ENCODE measurements at regions not wholly inside any gene's neighbourhood (a gene's known extent, or its start where the extent isn't known, plus 50 kb on each side); places are given as distances from the start of the nearest gene placed in this dataset.

DNA sequence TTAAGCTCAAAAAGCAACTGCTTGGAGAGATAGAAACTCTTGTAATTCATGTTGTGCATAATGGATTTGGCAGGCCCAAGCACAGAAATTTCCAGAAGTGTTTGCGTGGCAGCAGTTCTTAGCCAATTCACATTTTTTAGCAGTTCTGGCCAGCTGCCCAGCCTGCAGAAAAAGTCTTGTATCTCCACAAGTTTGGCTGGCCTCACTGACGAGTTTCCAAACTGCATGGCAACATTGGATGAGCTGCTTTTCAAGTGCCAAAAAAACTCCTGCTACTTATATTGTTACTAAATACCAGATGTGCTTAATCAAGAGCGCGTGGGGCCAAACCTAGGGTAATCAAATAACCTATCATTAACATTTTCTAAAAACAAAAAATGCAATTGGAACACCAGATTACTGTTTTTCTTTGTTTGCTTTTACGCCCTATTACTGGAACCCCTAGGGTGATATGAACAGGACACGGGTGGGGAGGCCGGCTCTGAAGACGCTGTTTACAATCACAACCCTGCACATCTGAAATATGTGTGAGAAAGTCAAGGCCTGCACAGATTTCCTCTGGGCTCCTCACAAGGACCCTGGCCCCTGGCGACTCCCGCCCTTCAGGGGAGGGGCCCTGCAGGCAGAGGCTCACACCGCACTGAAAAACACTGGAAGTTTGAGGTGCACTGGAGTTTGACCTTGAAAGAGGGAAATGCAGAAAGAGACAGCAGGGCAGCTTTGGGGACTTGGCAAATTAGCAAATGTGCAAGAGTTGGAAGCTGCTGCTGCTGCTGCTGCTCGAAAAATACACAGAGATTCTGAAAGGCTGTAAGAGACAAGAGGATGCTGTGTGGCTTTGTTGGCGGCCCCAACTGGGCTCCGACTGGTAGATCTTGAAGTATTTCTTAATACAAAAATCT is 55.2 kb upstream of the TARBP1 start:
- Histone ChIP-seq H3K4me3 (ENCODE audit: insufficient read depth, low read depth, low read length) (no peak overlapping the region), H2BK5ac (ENCODE audit: low read depth, low read length, poor library complexity, severe bottlenecking) (peak overlapping the region; percentile 92), H2BK120ac (ENCODE audit: low read depth, low read length) (peak overlapping the region; percentile 95), H2BK20ac (ENCODE audit: low read depth, low read length) (peak overlapping the region; percentile 65), H3K9me3 (ENCODE audit: control insufficient read depth, insufficient read depth, low read length) (no peaks in the 10 kb centered on the region), H2AK9ac (replicated peaks; ENCODE audit: low read depth, low read length, poor library complexity) (no peak overlapping the region), H2AK5ac (ENCODE audit: low read depth, low read length) (no peak overlapping the region), H3K14ac (replicated peaks; ENCODE audit: low read depth, low read length) (peak overlapping the region; percentile 73; the same call in 1 of the 2 replicates), H3K27ac (ENCODE audit: insufficient read depth, low read length) (peak overlapping the region; percentile 74), H2AFZ (replicated peaks; ENCODE audit: low read length, poor library complexity) (peak overlapping the region; percentile 38), H3K56ac (ENCODE audit: extremely low read depth, insufficient read depth, low read length) (peak overlapping the region; percentile 50; the same call in 1 of the 2 replicates), H3K4ac (ENCODE audit: low read depth, low read length) (peak overlapping the region; percentile 86), H4K91ac (ENCODE audit: insufficient read depth, low read depth, low read length) (peak overlapping the region; percentile 89), H3K27me3 (ENCODE audit: control insufficient read depth, insufficient read depth, low read length) (no peaks in the 10 kb centered on the region; the same call in 1 of the 2 replicates), H3K79me1 (ENCODE audit: low read depth in 1 of 2, low read length in 2 of 2) (peaks cover 0 to 4% of the 10 kb centered on the region in 2 experiments; a peak in 1 of 4 replicates), H4K8ac (ENCODE audit: low read depth in 2 of 2, low read length in 2 of 2) (peak overlapping the region in 1 of 2 experiments; percentile 84; a peak in 2 of 4 replicates), H3K9ac (ENCODE audit: low read depth, low read length) (0 out of 2 replicates have a peak overlapping the region, but pooled peaks have one; percentile 27), H3K36me3 (ENCODE audit: control insufficient read depth, insufficient read depth, low read length) (no peaks in the 10 kb centered on the region), H3K18ac (ENCODE audit: low read depth, low read length) (peak overlapping the region; percentile 77), H4K5ac (ENCODE audit: low read depth, low read length) (peak overlapping the region; percentile 55), H3K9me1 (ENCODE audit: insufficient read depth, low read length) (peaks cover 10% of the 10 kb centered on the region), H2BK15ac (ENCODE audit: low read depth, low read length) (peak overlapping the region; percentile 38; the same call in 1 of the 3 replicates), H3K4me2 (ENCODE audit: low read depth, low read length) (peak overlapping the region; percentile 22; the same call in 1 of the 2 replicates), H4K20me1 (ENCODE audit: insufficient read depth, low read length) (no peaks in the 10 kb centered on the region), H3K4me1 (ENCODE audit: control insufficient read depth, insufficient read depth, low read length) (peaks cover 36% of the 10 kb centered on the region), H3K23ac (ENCODE audit: low read depth, low read length) (peak overlapping the region; percentile 65; the same call in 1 of the 2 replicates)
- ATAC-seq (ENCODE audit: low read depth) (peak; percentile 40), DNase-seq (peak; percentile 98)
- peak; percentile 37; the same call in 1 of the 2 replicates for TF ChIP-seq RFX5 (IDR thresholded peaks at IDR 0.05; ENCODE audit: low read depth, low read length)
- TF ChIP-seq MAFK (IDR thresholded peaks at IDR 0.05; ENCODE audit: low read depth, low read length): no peak
- TF ChIP-seq POLR2A (IDR thresholded peaks at IDR 0.05; ENCODE audit: low read depth, low read length): no peak
- TF ChIP-seq SMC3 (IDR thresholded peaks at IDR 0.05; ENCODE audit: low read depth, low read length): no peak
- no peak for TF ChIP-seq BHLHE40 (IDR thresholded peaks at IDR 0.05; ENCODE audit: low read depth, low read length)
- no peak for TF ChIP-seq FOS (IDR thresholded peaks at IDR 0.05; ENCODE audit: low read depth, low read length)
- TF ChIP-seq RAD21 (IDR thresholded peaks at IDR 0.05; ENCODE audit: low read length): no peak
- 0 out of 2 replicates have a peak, but pooled peaks have one; percentile 16 for TF ChIP-seq MXI1 (IDR thresholded peaks at IDR 0.05; ENCODE audit: borderline replicate concordance, low read depth, low read length)
- no peak for TF ChIP-seq RCOR1 (IDR thresholded peaks at IDR 0.05; ENCODE audit: insufficient replicate concordance, low read length)
- TF ChIP-seq, protein P1, sequence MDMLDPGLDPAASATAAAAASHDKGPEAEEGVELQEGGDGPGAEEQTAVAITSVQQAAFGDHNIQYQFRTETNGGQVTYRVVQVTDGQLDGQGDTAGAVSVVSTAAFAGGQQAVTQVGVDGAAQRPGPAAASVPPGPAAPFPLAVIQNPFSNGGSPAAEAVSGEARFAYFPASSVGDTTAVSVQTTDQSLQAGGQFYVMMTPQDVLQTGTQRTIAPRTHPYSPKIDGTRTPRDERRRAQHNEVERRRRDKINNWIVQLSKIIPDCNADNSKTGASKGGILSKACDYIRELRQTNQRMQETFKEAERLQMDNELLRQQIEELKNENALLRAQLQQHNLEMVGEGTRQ (IDR thresholded peaks at IDR 0.05; ENCODE audit: low read depth, low read length): no peak
- TF ChIP-seq MAZ (IDR thresholded peaks at IDR 0.05; ENCODE audit: borderline replicate concordance, low read depth, low read length): no peak
- peak; percentile 69; the same call in 1 of the 2 replicates for TF ChIP-seq CEBPB (IDR thresholded peaks at IDR 0.05; ENCODE audit: low read depth, low read length)
- TF ChIP-seq, protein P2, sequence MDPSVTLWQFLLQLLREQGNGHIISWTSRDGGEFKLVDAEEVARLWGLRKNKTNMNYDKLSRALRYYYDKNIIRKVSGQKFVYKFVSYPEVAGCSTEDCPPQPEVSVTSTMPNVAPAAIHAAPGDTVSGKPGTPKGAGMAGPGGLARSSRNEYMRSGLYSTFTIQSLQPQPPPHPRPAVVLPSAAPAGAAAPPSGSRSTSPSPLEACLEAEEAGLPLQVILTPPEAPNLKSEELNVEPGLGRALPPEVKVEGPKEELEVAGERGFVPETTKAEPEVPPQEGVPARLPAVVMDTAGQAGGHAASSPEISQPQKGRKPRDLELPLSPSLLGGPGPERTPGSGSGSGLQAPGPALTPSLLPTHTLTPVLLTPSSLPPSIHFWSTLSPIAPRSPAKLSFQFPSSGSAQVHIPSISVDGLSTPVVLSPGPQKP (IDR thresholded peaks at IDR 0.05; ENCODE audit: borderline replicate concordance, low read depth, low read length): no peak
- no CpG with 5 or more reads among the region's 14 CpGs for WGBS, 2 experiments (ENCODE audit: extremely low coverage in 2 of 2, insufficient read length in 1 of 2)
- no TSS peak for BruUV-seq (replicated peaks)
- in situ Hi-C loops (cut with MboI; ENCODE audit: low sequenced_read_pairs): no loop called here
- dilution Hi-C loops (cut with HindIII; ENCODE audit: low sequenced_read_pairs, unreplicated experiment): no loop called here
- ChIA-PET CTCF (interaction anchor here (1.2 kb wide), 1 partner anchor 35 kb away, joined by 3 read pairs; no protein-coding TSS in a partner anchor), POLR2A (ENCODE audit: unreplicated experiment) (no interaction called here)
- intact Hi-C loops (cut with micrococcal nuclease): loop anchor here (1.0 to 5.0 kb wide), 2 partner anchors 10 to 68 kb away; no protein-coding TSS in a partner anchor

Data from IMR-90 (cell line).